ENCODE measurements at regions not wholly inside any gene's neighbourhood (a gene's known extent, or its start where the extent isn't known, plus 50 kb on each side); places are given as distances from the start of the nearest gene placed in this dataset.

- Histone ChIP-seq H3K79me2 (ENCODE audit: insufficient read depth) (no peaks in the 10 kb centered on the region), H3K27me3 (ENCODE audit: insufficient read depth) (no peaks in the 10 kb centered on the region), H3K9me3 (no peaks in the 10 kb centered on the region; the same call in 1 of the 2 replicates), H4K20me1 (ENCODE audit: insufficient read depth) (no peaks in the 10 kb centered on the region), H3K9me2 (no peaks in the 10 kb centered on the region), H3K36me3 (replicated peaks in 1 of 2; ENCODE audit: control insufficient read depth in 1 of 2, insufficient read depth in 2 of 2, low read length in 1 of 2) (no peaks in the 10 kb centered on the region), H3F3A (replicated peaks; ENCODE audit: insufficient read depth) (no peaks in the 10 kb centered on the region), H3K27ac (ENCODE audit: low read depth in 2 of 2, low read length in 1 of 2) (no peak overlapping the region), H3K4me1 (ENCODE audit: control insufficient read depth in 1 of 2, insufficient read depth in 2 of 2, low read depth in 1 of 2, low read length in 1 of 2) (no peaks in the 10 kb centered on the region), H2AFZ (ENCODE audit: low read depth) (no peak overlapping the region), H3K4me3 (ENCODE audit: low read depth in 2 of 2, low read length in 1 of 2) (no peak overlapping the region), H3K9ac (no peak overlapping the region), H3K4me2 (no peak overlapping the region)
- no peak for TF ChIP-seq NFIC (IDR thresholded peaks at IDR 0.05; ENCODE audit: borderline replicate concordance)
- no peak for TF ChIP-seq USF2 (IDR thresholded peaks at IDR 0.05; ENCODE audit: borderline replicate concordance, low read depth, low read length)
- DNase-seq, result no peak
- ChIA-PET CTCF (no interaction called here), POLR2A (no interaction called here)
- WGBS (ENCODE audit: low lambda C conversion rate), result 56% methylated on average over 1 of the region's 1 CpG
Measured at GRCh38 chr4:19786616-19787015, 465.1 kb upstream of the SLIT2 start.

- Histone ChIP-seq H3K27ac (ENCODE audit: low read depth in 2 of 2, low read length in 1 of 2) (no peak overlapping the region), H3K4me1 (ENCODE audit: control insufficient read depth in 1 of 2, insufficient read depth in 2 of 2, low read depth in 1 of 2, low read length in 1 of 2) (no peaks in the 10 kb centered on the region), H3F3A (replicated peaks; ENCODE audit: insufficient read depth) (no peaks in the 10 kb centered on the region), H3K79me2 (ENCODE audit: insufficient read depth) (no peaks in the 10 kb centered on the region), H3K9me3 (no peaks in the 10 kb centered on the region; the same call in 1 of the 2 replicates), H3K4me3 (ENCODE audit: low read depth in 2 of 2, low read length in 1 of 2) (no peak overlapping the region), H4K20me1 (ENCODE audit: insufficient read depth) (no peaks in the 10 kb centered on the region), H3K36me3 (replicated peaks in 1 of 2; ENCODE audit: control insufficient read depth in 1 of 2, insufficient read depth in 2 of 2, low read length in 1 of 2) (no peaks in the 10 kb centered on the region), H3K4me2 (no peak overlapping the region), H3K27me3 (ENCODE audit: insufficient read depth) (no peaks in the 10 kb centered on the region), H2AFZ (ENCODE audit: low read depth) (no peak overlapping the region), H3K9ac (no peak overlapping the region), H3K9me2 (no peaks in the 10 kb centered on the region)
- ChIA-PET POLR2A (interaction anchor here (0.6 kb wide), 1 partner anchor 70 kb away, joined by 3 read pairs; no protein-coding TSS in a partner anchor), CTCF (no interaction called here)
- DNase-seq, result no peak
- no peak for TF ChIP-seq ELF1 (IDR thresholded peaks at IDR 0.05)
- TF ChIP-seq CTCF (IDR thresholded peaks at IDR 0.05), result no peak
- no peak for TF ChIP-seq RAD21 (IDR thresholded peaks at IDR 0.05; ENCODE audit: low read length)
- no peak for TF ChIP-seq FOSL2 (IDR thresholded peaks at IDR 0.05; ENCODE audit: borderline replicate concordance, low read depth)
- no peak for TF ChIP-seq GATA2 (CRISPR knock-in tag; IDR thresholded peaks at IDR 0.05)
- WGBS (ENCODE audit: low lambda C conversion rate), result 46% methylated on average over 4 of the region's 4 CpGs
Measured at GRCh38 chr4:19783667-19784223, 468.0 kb upstream of the SLIT2 start.

- CTCF ChIA-PET, result no interaction called here
- 79% methylated on average over 3 of the region's 3 CpGs for WGBS (ENCODE audit: low lambda C conversion rate)
- H3K4me1 ChIP-seq (ENCODE audit: control insufficient read depth in 1 of 2, insufficient read depth in 2 of 2, low read depth in 1 of 2, low read length in 1 of 2), result peaks cover 0 to 4% of the 10 kb centered on the region in 2 experiments; a peak in 1 of 4 replicates
- no peaks in the 10 kb centered on the region for H3K79me2 ChIP-seq (ENCODE audit: insufficient read depth)
- H3K9ac ChIP-seq, result no peak overlapping the region
- no peak overlapping the region for H3K27ac ChIP-seq (ENCODE audit: low read depth in 2 of 2, low read length in 1 of 2)
- no peaks in the 10 kb centered on the region for H4K20me1 ChIP-seq (ENCODE audit: insufficient read depth)
- no peaks in the 10 kb centered on the region for H3K9me2 ChIP-seq
- no peak overlapping the region for H3K4me2 ChIP-seq
- no peaks in the 10 kb centered on the region for H3K9me3 ChIP-seq
- H2AFZ ChIP-seq (ENCODE audit: low read depth), result no peak overlapping the region
- no peaks in the 10 kb centered on the region for H3K27me3 ChIP-seq (ENCODE audit: insufficient read depth)
- POLR2A ChIA-PET, result no interaction called here
- H3F3A ChIP-seq (replicated peaks; ENCODE audit: insufficient read depth), result peaks cover 3% of the 10 kb centered on the region
- no peak overlapping the region for H3K4me3 ChIP-seq (ENCODE audit: low read depth in 2 of 2, low read length in 1 of 2)
- H3K36me3 ChIP-seq (replicated peaks in 1 of 2; ENCODE audit: control insufficient read depth in 1 of 2, insufficient read depth in 2 of 2, low read length in 1 of 2), result no peaks in the 10 kb centered on the region
- no peak for DNase-seq
- TF ChIP-seq GABPA (IDR thresholded peaks at IDR 0.05; ENCODE audit: low read depth), result no peak
- TF ChIP-seq POLR2AphosphoS5 (IDR thresholded peaks at IDR 0.05; ENCODE audit: low read depth, low read length), result no peak
- TF ChIP-seq MAX (IDR thresholded peaks at IDR 0.05; ENCODE audit: low read depth), result no peak
- TF ChIP-seq YY1 (IDR thresholded peaks at IDR 0.05; ENCODE audit: low read depth), result no peak
- TF ChIP-seq MXI1 (IDR thresholded peaks at IDR 0.05; ENCODE audit: low read depth, low read length), result no peak
- no peak for TF ChIP-seq EP300 (IDR thresholded peaks at IDR 0.05; ENCODE audit: borderline replicate concordance in 1 of 2, low read depth in 1 of 2, low read length in 1 of 2)
- TF ChIP-seq IRF3 (IDR thresholded peaks at IDR 0.05; ENCODE audit: low read depth, low read length), result no peak
- TF ChIP-seq RFX5 (IDR thresholded peaks at IDR 0.05; ENCODE audit: low read length), result no peak
- no peak for TF ChIP-seq USF2 (IDR thresholded peaks at IDR 0.05; ENCODE audit: borderline replicate concordance, low read depth, low read length)
- no peak for TF ChIP-seq RXRA (IDR thresholded peaks at IDR 0.05; ENCODE audit: borderline replicate concordance, low read depth)
- TF ChIP-seq SIN3A (IDR thresholded peaks at IDR 0.05; ENCODE audit: borderline replicate concordance, low read depth, low read length), result no peak
- no peak for TF ChIP-seq RCOR1 (IDR thresholded peaks at IDR 0.05; ENCODE audit: low read length)
Measured at GRCh38 chr4:19780871-19781270, 470.8 kb upstream of the SLIT2 start.

All from SK-N-SH (cell line).